ENCODE measurements at regions not wholly inside any gene's neighbourhood (a gene's known extent, or its start where the extent isn't known, plus 50 kb on each side); places are given as distances from the start of the nearest gene placed in this dataset.

DNA sequence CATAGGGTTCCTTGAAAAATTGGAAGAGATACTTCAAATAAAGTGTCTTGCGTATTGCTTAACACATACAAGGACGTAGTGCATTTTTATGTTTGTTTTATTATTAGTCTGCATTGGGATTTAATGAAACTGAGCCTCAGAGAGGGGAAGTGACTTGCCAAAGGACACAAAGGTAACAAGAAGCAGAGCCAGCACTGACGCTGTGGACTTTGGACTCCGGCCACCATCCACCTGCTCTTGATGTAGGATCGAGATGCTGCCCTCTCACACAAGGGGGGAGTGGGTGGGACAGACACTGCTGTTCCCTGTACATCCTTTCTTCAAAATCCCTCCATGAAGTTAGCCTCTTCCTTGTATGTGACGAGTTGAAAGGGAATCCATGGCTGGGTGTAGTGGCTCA lies 435.4 kb upstream of the RGMA start:
- no peak for DNase-seq

DNA sequence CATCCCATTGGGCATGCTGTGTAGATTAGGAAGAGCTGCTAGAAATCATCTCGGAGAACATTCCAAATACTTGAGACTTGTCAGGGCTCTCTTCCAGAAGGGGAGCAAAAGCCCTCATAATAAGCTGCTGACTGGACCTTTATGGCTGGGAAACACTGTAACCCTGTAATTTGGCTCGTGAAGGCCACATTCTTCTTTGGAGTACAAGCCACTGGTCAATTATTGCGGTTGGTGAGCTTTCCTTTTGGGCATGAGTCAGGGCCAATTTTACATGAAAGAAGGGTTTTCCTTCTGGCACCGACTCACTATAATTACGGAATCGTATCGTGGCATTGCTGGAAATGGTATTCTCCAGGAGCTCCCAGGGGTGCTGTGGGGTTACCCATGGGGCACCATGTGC lies 434.5 kb upstream of the RGMA start:
- DNase-seq: no peak

DNA sequence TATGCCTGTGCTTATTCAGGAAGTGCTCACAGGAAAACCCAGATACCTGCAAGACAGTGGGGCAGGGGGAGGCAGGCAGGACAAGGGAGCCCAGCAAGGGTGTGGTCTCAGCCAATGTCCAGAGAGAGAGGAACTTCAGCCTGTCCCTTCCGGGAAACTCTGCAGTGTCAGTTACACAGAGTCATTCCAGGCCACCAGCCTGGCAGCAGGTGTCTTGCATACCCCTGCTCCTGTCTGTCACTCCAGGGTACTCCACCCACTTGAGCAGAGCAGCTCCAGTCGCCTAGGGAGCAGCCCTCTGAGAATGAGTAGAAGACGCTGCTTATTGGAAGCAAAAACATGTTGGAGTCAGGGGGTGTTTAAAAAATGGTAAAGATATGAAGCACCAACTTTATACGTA lies 431.2 kb upstream of the RGMA start:
- DNase-seq: peak; percentile 35

DNA sequence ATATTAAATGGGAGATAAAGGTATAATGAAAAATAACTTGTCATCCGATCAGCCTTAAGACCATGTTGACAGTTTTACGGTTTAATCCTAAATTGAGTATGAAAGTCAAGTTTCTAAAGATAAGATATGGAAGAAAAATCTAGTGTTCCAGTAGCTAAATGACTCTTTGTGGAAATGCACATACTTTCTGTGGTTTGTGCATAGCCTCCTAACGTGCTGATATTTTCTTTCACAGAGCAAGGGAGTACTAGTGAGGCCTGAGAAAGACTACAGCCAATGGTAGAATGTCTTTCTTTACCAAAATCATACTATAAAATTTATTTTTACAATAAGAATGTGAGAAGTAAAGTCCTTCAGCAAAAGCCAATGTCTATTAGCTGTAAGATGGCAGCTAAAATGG lies 430.6 kb upstream of the RGMA start:
- DNase-seq: no peak

DNA sequence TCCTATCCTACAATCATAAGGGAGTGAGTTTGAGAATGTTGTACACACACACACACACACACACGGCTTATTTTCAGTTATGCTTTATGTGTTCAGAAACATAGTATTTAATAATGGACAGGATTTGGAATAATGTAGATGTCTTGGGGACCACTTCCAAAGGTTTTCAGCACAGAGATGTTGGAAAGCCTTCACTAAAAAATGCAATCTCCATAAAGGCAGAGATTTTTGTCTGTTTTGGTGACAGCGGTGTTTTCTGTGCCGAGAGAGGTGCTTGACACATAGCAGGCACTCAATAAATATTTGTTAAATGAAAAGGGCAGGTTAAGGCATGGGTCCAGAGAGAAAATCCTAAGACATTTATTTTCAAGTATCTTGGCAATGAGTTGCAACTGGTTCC lies 428.2 kb upstream of the RGMA start:
- DNase-seq: no peak

DNA sequence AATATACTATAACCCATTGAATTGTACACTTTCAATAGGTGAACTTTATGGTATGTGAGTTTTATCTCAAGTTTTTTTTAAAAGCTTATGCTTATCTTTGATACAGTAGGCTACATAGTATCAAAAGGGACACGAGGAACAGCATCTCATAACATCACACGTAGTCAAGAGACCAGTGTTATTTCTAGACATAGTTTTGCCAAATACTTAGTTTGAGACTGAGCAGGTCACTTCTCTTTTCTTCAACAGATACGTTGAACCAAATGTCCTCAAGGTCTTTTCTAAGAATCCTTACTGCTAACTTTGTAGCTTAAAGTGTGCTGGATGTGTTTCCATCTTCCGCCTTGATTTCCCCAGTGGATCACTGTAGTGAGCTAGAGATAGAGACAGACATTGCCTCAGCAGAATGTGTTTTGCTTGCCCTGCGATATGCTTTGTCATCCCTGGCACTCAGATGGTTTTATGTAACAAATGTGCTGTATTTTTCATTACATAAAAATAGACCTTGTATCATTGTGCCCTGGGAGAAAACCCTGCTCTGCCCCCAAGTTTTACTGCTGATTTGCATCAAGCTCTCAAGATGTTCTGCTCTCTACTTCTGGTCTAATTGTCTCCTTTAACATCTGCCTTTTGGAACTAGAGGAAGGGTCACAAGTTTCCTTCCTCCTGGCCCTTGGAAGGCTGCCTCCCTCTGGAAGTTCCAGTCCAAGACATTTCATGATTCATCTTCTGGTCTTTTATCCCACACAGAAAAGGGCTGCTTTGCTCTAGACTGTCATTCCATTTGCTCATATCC lies 426.4 kb upstream of the RGMA start:
- DNase-seq: peak; percentile 61

DNA sequence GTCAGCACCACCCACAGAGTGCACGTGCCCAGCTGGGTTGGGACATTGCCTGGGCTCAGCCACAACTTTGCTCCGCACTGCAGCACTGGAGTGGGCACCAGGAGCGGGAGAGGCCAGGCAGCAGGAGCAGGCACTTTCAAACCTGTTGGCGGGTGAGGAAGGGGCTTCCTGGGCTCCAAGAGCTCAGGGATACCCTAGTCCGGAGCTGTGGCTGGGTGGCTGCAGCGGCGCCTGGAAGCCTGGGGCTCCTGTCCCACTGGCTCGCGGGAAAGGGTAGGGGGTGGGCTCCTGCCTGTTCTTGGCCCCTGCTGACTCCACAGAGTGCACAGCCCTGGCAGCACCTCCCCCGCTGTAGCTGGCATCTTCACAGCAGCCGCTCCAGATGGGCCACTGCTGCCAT lies 417.6 kb upstream of the RGMA start:
- DNase-seq: no peak

DNA sequence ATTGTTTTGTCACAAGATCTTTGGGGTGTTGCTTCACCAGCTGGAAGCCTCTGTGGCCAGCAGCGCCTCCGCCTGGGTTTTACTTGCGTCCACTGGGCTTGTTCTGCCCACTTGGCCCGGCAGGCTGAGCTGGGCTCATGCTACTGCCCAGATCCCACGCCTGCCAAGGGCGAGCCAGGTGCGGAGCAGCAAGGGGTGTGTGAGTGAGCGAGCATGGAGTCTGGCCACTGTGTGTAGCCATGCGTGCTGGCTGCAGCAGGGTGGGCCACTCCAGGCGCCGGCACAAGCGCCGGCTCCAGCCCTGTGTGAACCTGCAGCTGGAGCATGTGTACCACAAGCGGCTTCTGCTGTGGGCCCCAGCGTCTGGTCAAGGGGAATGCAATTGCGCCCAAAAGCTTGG lies 416.5 kb upstream of the RGMA start:
- no peak for DNase-seq

DNA sequence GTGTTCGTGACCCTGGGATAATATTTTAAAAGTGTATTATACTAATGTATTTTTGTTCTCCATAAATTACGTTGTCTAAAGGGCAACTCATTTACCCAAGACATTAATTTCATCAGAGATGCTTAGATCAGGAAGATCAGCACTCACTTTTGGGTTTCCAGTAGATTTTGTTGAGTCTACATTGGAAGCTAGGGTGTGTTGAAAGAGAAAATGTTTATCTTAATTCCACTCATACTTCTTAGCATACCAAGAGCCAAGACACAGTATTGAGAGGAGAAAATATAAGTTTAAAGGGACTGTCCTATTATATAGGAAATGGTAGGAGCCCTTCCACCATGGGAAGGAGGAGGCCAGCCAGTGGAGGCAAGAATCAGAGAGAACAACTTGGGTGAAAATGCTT lies 412.9 kb upstream of the RGMA start:
- no peak for DNase-seq

DNA sequence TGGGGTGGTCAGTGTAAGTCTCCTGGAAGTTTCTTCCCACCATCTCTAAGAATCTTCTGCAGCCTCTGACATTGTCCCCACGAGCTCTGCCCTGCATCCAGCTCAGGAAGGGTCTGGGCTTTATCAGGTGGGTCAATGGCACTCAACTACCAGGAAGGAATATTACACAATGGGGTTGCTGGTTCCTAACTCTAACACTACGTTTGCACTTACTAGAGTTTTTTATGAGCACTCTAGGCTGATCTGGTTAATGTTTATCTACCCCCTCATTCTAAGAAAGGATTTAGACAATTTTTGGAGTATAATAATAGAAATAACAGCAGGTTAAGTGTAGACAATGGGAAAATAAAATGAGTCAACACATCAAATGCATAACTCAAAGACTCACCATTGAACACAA lies 411.1 kb upstream of the RGMA start:
- no peak for DNase-seq

DNA sequence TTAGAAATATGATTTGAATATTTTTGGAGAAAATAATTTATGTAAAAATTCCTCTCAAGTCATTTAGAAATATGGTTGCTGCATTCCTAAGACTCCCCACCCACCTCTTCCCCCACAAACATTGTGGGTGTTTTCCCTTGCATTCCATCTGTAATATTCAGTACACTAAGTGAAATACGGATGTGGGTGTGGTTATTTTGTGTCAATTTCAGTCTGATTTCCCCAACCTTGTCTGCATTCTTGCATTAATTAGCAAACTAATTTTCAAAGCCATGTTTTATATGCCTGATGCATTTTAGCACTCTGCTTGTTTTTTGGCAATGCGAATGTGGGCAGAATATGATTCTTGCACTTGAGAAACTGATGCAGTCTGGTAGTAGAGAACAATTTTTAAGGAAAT lies 408.3 kb upstream of the RGMA start:
- no peak for DNase-seq

DNA sequence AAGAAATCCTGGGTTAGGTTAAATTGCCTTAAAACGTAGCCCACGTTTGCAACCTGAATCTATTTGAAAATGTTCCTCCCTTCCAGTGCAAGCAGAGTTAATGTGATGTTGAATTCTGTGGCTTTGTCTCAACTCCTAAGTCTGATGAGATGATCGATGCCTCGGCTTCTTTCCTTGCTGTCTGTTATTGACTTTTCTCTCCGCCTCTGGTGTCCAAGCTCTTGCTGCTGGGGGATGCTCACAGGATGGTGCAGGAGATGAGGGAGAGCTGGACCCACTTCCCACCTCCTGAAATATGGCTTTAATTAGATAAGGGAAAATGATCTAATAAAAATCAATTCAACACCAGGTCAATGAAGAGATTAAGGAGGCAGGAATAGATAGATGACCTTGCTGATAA lies 407.9 kb upstream of the RGMA start:
- no peak for DNase-seq

DNA sequence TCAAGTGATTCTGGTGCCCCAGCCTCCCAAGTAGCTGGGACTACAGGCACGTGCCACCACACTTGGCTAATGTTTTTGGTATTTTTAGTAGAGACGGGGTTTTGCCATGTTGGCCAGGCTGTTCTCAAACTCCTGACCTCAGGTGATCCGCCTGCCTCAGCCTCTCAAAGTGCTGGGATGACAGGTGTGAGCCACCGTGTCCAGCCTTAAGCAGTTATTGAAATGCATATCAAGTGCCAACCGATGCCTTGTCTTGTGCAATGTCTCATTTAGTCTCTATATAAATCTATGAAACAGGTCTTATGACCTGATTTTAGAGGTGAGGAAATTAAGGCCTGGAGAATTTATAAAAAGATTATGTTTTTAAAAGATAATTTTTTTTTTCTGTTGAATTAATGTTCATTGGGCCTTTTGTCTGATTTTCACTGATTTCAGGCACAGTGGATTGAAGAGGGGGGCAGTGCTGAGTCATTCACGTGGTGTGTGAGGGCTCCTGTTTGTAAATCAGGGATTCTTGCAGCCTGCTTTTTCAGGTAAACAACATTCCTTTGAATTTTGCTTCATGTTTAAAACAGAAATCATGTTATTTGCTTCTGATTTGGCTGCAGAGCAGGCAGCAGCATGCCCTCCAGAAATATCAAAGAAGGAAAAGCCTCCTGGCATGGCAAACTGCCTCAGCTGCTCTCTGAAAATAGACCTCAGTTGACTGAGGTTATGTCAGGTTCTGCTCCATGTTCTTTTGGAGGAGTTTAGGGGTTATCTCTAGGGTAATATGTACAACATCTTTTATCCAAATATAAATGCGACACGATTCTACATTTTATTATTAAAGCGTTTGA lies 407.0 kb upstream of the RGMA start:
- no peak for DNase-seq

DNA sequence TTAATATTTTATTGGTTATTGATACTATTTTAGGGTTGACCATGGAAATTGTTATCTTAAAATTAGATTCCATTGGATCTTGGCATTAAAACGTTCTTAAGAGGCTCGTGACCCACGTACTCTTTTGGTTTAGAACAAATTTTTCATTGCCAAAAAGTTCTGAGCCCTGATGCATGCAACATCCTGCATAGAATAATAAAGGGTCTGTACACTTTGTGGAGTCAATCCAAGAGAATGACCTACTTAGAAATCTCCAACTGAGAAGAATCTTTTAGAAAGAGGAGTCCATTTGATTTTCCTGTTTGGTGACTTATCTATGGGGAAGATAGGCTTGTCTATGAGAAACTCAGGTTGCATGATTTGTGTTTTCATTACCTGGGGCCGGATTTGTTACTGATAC lies 404.2 kb upstream of the RGMA start:
- DNase-seq: no peak

DNA sequence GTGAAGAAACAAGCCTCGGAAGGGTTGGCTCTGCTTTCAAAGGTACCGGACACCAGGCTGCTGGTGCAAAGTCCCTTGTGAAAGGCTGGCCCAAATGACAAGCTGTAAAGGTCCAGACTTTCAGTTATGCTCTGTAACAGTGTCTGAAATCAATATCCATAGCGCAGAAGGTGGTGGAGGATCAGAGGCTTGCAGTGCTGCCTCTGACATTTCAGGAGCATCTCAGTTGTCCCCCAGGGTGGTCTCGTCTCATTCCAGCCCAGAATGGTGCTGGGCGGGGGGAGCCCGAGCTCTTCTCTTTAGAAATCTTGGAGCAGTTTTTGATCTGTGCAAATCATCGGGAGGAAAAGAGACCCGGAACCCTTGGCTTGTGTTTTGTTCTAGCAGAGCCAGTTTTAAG lies 402.3 kb upstream of the RGMA start:
- no peak for DNase-seq

DNA sequence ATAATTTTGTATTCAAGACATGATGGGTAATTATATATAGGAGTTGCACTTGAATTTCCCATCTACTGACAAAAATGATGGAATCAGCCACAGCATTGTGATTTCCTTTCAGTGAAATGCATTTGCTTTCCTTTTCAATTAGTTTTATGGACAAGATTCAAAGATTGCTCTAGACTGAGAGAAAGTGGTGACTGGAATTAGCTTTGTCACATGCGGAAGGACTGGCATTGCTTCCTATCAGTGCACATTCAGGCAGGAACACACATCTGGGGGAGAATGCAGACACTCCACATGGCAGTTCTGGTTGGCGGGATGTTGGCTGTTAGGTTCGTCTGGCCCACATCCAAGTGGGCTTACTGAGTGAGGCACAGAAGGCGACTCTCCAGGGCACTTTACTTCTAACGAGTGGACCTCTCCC lies 399.3 kb upstream of the RGMA start:
- no peak for DNase-seq

DNA sequence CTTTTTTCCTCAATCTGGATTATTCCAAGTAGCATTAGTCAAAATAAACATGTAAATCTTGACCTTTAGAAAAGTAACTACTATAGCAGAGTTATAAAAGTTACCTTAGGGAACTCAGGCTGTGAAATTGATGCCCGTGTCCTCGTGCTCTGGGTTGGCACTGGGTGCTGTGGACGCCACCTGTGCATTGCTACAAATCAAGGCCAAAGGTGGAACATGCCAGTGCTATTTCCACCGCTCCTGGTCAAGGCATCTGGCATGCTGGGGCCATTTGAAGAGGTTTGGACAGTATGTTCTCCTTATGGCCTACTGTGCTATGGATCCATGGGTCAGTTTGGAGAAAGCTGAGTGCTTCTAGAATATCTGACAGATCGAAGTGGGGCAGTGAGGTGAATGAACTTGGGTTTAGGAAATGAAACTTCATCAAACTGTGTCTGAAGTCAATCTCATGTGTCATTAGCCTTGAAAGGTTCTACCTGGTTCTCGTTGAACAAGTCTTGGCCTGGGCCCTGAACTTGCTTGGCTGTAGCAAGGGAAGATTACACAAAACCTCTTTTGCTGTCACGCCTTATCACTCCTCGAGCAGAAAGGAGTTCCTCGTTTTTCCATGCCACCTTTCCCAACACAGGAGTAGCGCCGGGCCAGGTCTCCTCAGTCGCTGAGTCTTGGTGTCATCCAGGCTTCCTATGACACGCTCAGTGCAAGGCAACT lies 397.6 kb upstream of the RGMA start:
- DNase-seq: no peak

DNA sequence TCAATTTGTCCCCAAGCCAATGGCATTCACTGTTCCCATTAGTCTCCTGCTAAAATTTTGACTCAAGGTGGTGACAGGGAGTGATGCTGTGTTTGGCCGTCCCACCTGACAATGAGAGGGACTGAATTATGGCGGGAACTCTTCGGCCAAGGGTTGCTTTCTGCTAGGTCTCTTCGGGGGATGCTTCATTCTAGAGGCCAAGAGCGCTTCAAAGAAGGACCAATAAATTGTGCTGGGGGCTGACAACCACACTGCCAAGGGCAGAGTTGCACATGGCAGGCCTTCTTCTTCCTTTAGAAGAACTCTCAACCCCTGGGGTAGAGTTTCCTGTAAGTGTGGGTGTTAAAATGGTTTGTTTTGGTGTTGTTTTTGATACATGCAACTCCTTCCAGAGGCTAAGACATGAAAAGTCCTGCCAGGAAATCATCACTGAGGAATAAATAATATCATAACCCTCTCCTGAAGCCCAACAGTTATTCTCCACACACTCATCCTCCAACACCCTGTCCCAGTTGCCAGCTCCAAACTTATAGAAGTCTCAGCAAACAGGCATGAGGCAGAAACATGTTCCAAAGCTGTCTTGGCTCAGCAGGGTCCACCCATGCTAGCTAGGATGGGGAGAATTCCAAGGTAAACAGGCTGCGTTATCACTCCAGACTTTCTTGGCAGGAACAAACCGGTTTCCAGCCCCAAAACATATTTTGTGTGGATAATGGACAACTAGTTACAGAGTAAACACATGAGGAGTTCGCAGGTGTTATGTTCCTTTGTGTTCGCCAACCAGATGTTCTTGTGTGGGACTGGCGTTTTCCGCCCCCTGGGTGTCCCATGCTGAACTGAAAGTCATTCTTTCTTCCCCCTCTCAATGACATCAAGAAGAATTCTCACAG lies 396.7 kb upstream of the RGMA start:
- DNase-seq: peak; percentile 87

DNA sequence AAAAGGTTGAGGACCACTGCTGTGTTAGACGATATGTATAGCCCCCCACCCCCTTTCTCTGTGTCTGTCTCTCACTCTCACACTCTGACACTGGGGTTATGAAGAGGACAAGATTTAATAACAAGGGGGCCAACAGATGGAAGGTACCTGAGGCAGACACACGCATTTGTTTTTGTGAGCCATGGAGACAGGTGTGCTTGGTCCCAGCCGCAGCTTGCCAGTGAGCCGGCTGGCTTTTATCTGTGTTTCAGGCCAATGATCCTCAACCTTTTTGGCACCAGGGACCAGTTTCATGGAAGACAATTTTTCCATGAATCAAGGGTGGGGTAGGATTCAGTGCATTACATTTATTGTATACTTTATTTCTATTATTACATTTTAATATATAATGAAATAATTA lies 394.9 kb upstream of the RGMA start:
- no peak for DNase-seq

DNA sequence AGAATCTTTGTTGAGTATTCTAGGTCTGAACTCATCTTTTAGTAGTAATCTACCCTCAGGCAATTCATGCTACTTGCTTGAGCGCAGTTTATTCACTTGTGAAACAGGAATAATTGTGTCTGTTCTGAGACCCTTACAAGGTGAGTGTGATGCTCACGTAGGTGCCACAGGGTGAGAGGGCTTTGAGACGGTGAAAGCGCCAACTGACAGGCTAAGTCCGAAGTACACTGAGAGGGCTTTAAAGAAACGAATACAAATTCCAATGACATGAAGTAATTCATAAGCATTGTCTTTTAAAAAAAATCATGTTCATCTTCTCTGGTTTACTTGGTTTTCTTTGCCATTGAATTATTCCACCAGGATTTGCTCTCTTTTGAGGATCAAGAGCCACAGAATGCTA lies 393.7 kb upstream of the RGMA start:
- no peak for DNase-seq

DNA sequence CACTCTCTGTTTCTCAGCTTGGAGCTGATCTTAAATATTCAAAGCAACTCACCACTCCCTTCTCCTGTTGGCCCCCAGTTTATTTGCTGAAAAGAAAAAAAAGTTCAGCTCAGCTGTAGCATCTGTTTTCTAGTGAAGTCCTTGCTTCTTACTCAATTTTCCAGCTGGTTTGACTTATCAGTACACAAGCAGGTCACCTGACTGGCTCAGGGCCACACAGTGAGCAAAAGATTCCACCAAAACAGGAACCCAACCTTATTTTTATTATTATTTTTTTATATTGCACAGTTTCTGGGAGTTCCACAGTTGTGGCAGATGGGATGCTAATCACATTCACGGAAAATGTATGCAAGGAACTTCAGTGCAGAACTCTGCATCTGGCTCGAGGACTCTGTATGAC lies 390.7 kb upstream of the RGMA start:
- peak; percentile 85 for DNase-seq

DNA sequence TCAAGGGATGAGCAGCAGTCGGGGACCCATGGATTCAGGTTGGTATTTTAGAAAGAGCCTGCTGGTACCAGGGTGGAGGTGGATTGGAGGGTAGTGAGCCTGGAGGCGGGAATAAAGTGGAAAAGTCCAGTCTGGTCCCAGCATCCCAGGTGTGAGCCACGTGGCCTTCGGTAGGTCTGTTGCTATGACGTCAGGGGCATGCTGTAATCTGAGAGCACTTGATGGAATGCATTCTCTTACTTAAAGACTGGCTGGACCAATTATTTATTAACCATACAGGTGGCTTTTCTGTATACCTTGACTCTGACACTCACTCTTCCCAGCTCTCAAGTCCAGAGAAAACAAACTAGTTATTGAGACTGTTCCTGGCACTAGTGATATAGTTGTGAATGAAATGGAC lies 389.9 kb upstream of the RGMA start:
- DNase-seq: no peak

DNA sequence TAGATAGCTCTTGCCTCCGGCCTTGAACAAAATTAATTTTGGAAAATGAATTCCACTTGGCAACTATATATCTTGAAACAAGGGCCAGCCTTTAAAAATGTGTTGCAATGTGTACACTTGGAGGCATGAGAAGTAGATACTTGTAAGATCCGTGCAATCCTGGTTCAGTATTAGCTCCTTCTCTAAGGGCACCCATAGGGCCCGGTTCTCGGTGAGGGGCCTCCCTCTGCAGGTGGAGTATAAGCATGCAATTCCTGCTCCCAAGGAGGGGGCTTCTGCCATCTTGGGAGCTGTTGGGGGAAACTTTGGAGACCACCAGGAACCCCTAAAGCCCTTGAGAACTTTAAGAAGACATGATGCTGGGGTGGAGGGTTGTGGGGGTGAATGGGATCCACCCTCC lies 388.7 kb upstream of the RGMA start:
- no peak for DNase-seq

All from hindlimb muscle (tissue), 1 donor.